RPMI8226 (cell line): ENCODE measurements at regions not wholly inside any gene's neighbourhood (a gene's known extent, or its start where the extent isn't known, plus 50 kb on each side); places are given as distances from the start of the nearest gene placed in this dataset.

Experiments
- DNase-seq: peaks from one replicate; pipeline ENCODE4 v3.0.0-alpha.2; 2015

- no peak for DNase-seq
Observed at GRCh38 chr20:57838670-57839151, 128.9 kb upstream of the PMEPA1 start.

GRCh38 chr20:57837208-57838035, 127.6 kb upstream of the PMEPA1 start:
- DNase-seq = no peak

GRCh38 chr20:57835588-57836455, 126.0 kb upstream of the PMEPA1 start:
- no peak for DNase-seq

GRCh38 chr20:57835074-57835452, 125.2 kb upstream of the PMEPA1 start:
- no peak for DNase-seq

- no peak for DNase-seq
Observed at GRCh38 chr20:57834306-57835073, 124.7 kb upstream of the PMEPA1 start.

- no peak for DNase-seq
Observed at GRCh38 chr20:57831993-57832585, 122.3 kb upstream of the PMEPA1 start.

GRCh38 chr20:57831326-57831992, 121.6 kb upstream of the PMEPA1 start:
- DNase-seq = no peak

GRCh38 chr20:57830515-57830895, 120.7 kb upstream of the PMEPA1 start:
- no peak for DNase-seq

GRCh38 chr20:57829805-57830514, 120.1 kb upstream of the PMEPA1 start:
- no peak for DNase-seq

GRCh38 chr20:57829336-57829735, 119.5 kb upstream of the PMEPA1 start:
- no peak for DNase-seq

GRCh38 chr20:57828696-57829095, 118.9 kb upstream of the PMEPA1 start:
- DNase-seq = no peak

GRCh38 chr20:57826666-57827287, 117.0 kb upstream of the PMEPA1 start:
- no peak for DNase-seq

GRCh38 chr20:57824909-57825308, 115.1 kb upstream of the PMEPA1 start:
- no peak for DNase-seq

- DNase-seq = no peak
Observed at GRCh38 chr20:57821935-57822334, 112.1 kb upstream of the PMEPA1 start.

- DNase-seq = no peak
Observed at GRCh38 chr20:57819691-57820380, 110.0 kb upstream of the PMEPA1 start.

GRCh38 chr20:57819291-57819690, 109.5 kb upstream of the PMEPA1 start:
- no peak for DNase-seq

- no peak for DNase-seq
Observed at GRCh38 chr20:57818418-57819181, 108.8 kb upstream of the PMEPA1 start.

- DNase-seq = no peak
Observed at GRCh38 chr20:57815405-57815804, 105.6 kb upstream of the PMEPA1 start.

- no peak for DNase-seq
Observed at GRCh38 chr20:57814529-57814928, 104.7 kb upstream of the PMEPA1 start.
